HUES64 (cell line): ENCODE measurements at regions not wholly inside any gene's neighbourhood (a gene's known extent, or its start where the extent isn't known, plus 50 kb on each side); places are given as distances from the start of the nearest gene placed in this dataset.
A peak's percentile ranks its signal among the peaks of the same experiment; 100 is the strongest.

Source experiments
- H3K27ac ChIP-seq: 2 replicates; pipeline ENCODE4 v1.7.0; 2013; ENCODE audit warnings: low read depth, low read length, inconsistent platforms
- H3K27me3 ChIP-seq: 2 replicates; pipeline ENCODE4 v1.6.1; 2013; ENCODE audit warnings: mild to moderate bottlenecking, low read length; ENCODE audit not compliant: insufficient read depth
- H3K36me3 ChIP-seq: 2 replicates; pipeline ENCODE4 v1.6.1; 2013; ENCODE audit warnings: mild to moderate bottlenecking, low read length; ENCODE audit not compliant: insufficient read depth
- H3K4me1 ChIP-seq: 2 replicates; pipeline ENCODE4 v1.6.1; 2013; ENCODE audit warnings: mild to moderate bottlenecking, low read length, moderate library complexity; ENCODE audit not compliant: insufficient read depth
- H3K4me3 ChIP-seq: 2 replicates; pipeline ENCODE4 v1.5.1; 2013; ENCODE audit warnings: mild to moderate bottlenecking, low read length, moderate library complexity
- H3K9ac ChIP-seq: 2 replicates; pipeline ENCODE4 v1.6.1; 2013; ENCODE audit warnings: mild to moderate bottlenecking, low read depth, low read length
- H3K9me3 ChIP-seq: 2 replicates; pipeline ENCODE4 v1.6.1; 2013; ENCODE audit warnings: low read depth, low read length; ENCODE audit not compliant: insufficient read depth
- WGBS: fragments of 150-250, 120-280 bp; methylation state at CpG from one replicate; pipeline ENCODE4 v1.1.7; 2013; ENCODE audit warnings: missing lambda C conversion rate; 5-methylcytosine and 5-hydroxymethylcytosine counted together

GRCh38 chr3:43914269-43914668, 223.5 kb downstream of the ABHD5 start:
- no peak overlapping the region for H3K4me3 ChIP-seq
- 91% methylated on average over 2 of the region's 2 CpGs for WGBS
- no peak overlapping the region for H3K27ac ChIP-seq
- no peaks in the 10 kb centered on the region for H3K9me3 ChIP-seq
- peaks cover 8% of the 10 kb centered on the region for H3K4me1 ChIP-seq
- H3K27me3 ChIP-seq = no peaks in the 10 kb centered on the region
- no peaks in the 10 kb centered on the region for H3K36me3 ChIP-seq
- no peak overlapping the region for H3K9ac ChIP-seq

- no peak overlapping the region for H3K9ac ChIP-seq
- no peaks in the 10 kb centered on the region for H3K27me3 ChIP-seq
- H3K27ac ChIP-seq = no peak overlapping the region
- no peak overlapping the region for H3K4me3 ChIP-seq
- WGBS = 94% methylated on average over 1 of the region's 1 CpG
- no peaks in the 10 kb centered on the region for H3K9me3 ChIP-seq
- peaks cover 14% of the 10 kb centered on the region for H3K4me1 ChIP-seq
- H3K36me3 ChIP-seq = no peaks in the 10 kb centered on the region
Observed at GRCh38 chr3:43915546-43915945, 224.8 kb downstream of the ABHD5 start.

GRCh38 chr3:43917361-43917760, 226.6 kb downstream of the ABHD5 start:
- H3K4me3 ChIP-seq = no peak overlapping the region
- H3K4me1 ChIP-seq = peaks cover 28% of the 10 kb centered on the region
- no peaks in the 10 kb centered on the region for H3K27me3 ChIP-seq
- WGBS = 97% methylated on average over 3 of the region's 3 CpGs
- H3K9ac ChIP-seq = no peak overlapping the region
- H3K9me3 ChIP-seq = no peaks in the 10 kb centered on the region
- H3K36me3 ChIP-seq = no peaks in the 10 kb centered on the region
- no peak overlapping the region for H3K27ac ChIP-seq

GRCh38 chr3:43919029-43919428, 228.3 kb downstream of the ABHD5 start:
- 73% methylated on average over 7 of the region's 7 CpGs for WGBS

GRCh38 chr3:43921056-43921648, 230.4 kb downstream of the ABHD5 start:
- Histone ChIP-seq H3K36me3 (no peaks in the 10 kb centered on the region), H3K9me3 (no peaks in the 10 kb centered on the region), H3K27me3 (no peaks in the 10 kb centered on the region), H3K4me1 (peaks cover 39% of the 10 kb centered on the region), H3K4me3 (peak overlapping the region; percentile 27; the same call in 1 of the 2 replicates), H3K27ac (no peak overlapping the region), H3K9ac (no peak overlapping the region)
- 31% methylated on average over 8 of the region's 8 CpGs for WGBS

More at GRCh38 chr3:43919029-43919428, 228.3 kb downstream of the ABHD5 start:
- no peaks in the 10 kb centered on the region for H3K9me3 ChIP-seq
- no peak overlapping the region for H3K9ac ChIP-seq
- H3K36me3 ChIP-seq = no peaks in the 10 kb centered on the region
- no peaks in the 10 kb centered on the region for H3K27me3 ChIP-seq
- H3K27ac ChIP-seq = no peak overlapping the region; the same call in 1 of the 2 replicates
- peaks cover 35% of the 10 kb centered on the region for H3K4me1 ChIP-seq
- no peak overlapping the region for H3K4me3 ChIP-seq

GRCh38 chr3:43922374-43922773, 231.6 kb downstream of the ABHD5 start:
- H3K27ac ChIP-seq = no peak overlapping the region
- 96% methylated on average over 3 of the region's 3 CpGs for WGBS
- H3K36me3 ChIP-seq = no peaks in the 10 kb centered on the region
- no peak overlapping the region for H3K9ac ChIP-seq
- no peaks in the 10 kb centered on the region for H3K9me3 ChIP-seq
- no peaks in the 10 kb centered on the region for H3K27me3 ChIP-seq
- H3K4me1 ChIP-seq = peaks cover 39% of the 10 kb centered on the region
- H3K4me3 ChIP-seq = no peak overlapping the region

GRCh38 chr3:43923104-43923882, 232.6 kb downstream of the ABHD5 start:
- Histone ChIP-seq H3K27me3 (no peaks in the 10 kb centered on the region), H3K4me3 (no peak overlapping the region), H3K27ac (no peak overlapping the region), H3K4me1 (peaks cover 39% of the 10 kb centered on the region), H3K9me3 (no peaks in the 10 kb centered on the region), H3K36me3 (no peaks in the 10 kb centered on the region), H3K9ac (no peak overlapping the region)
- WGBS = 82% methylated on average over 13 of the region's 13 CpGs

GRCh38 chr3:43926055-43926454, 235.3 kb downstream of the ABHD5 start:
- Histone ChIP-seq H3K27me3 (no peaks in the 10 kb centered on the region), H3K27ac (no peak overlapping the region), H3K9me3 (no peaks in the 10 kb centered on the region), H3K36me3 (no peaks in the 10 kb centered on the region), H3K9ac (no peak overlapping the region), H3K4me3 (no peak overlapping the region), H3K4me1 (peaks cover 20% of the 10 kb centered on the region)
- WGBS = 77% methylated on average over 5 of the region's 5 CpGs

GRCh38 chr3:43932921-43933320, 242.2 kb downstream of the ABHD5 start:
- WGBS = 83% methylated on average over 3 of the region's 3 CpGs
- Histone ChIP-seq H3K4me3 (no peak overlapping the region), H3K27ac (no peak overlapping the region), H3K27me3 (no peaks in the 10 kb centered on the region), H3K4me1 (no peaks in the 10 kb centered on the region), H3K9ac (no peak overlapping the region), H3K9me3 (no peaks in the 10 kb centered on the region), H3K36me3 (no peaks in the 10 kb centered on the region)

GRCh38 chr3:43948013-43948412, 257.3 kb downstream of the ABHD5 start:
- Histone ChIP-seq H3K27ac (no peak overlapping the region), H3K9ac (no peak overlapping the region), H3K4me3 (no peak overlapping the region), H3K4me1 (no peaks in the 10 kb centered on the region), H3K36me3 (no peaks in the 10 kb centered on the region), H3K27me3 (no peaks in the 10 kb centered on the region), H3K9me3 (no peaks in the 10 kb centered on the region)
- 83% methylated on average over 5 of the region's 5 CpGs for WGBS

GRCh38 chr3:43949594-43949993, 258.9 kb downstream of the ABHD5 start:
- Histone ChIP-seq H3K36me3 (no peaks in the 10 kb centered on the region), H3K4me3 (no peak overlapping the region), H3K9me3 (no peaks in the 10 kb centered on the region), H3K4me1 (no peaks in the 10 kb centered on the region), H3K9ac (no peak overlapping the region), H3K27me3 (no peaks in the 10 kb centered on the region), H3K27ac (no peak overlapping the region)
- 84% methylated on average over 6 of the region's 6 CpGs for WGBS
